HEK293 (cell line): ENCODE measurements at regions not wholly inside any gene's neighbourhood (a gene's known extent, or its start where the extent isn't known, plus 50 kb on each side); places are given as distances from the start of the nearest gene placed in this dataset.

Source experiments
- CTCF ChIA-PET: fragments of 350-600 bp; formaldehyde crosslinking; extraction: SDS; loops from one replicate; lab custom pipeline; 2021; ENCODE audit warnings: antibody characterized with exemption; lab: Yijun Ruan, JAX
- POLR2A ChIA-PET: fragments of 300-600 bp; formaldehyde crosslinking; extraction: SDS; loops from one replicate; lab custom pipeline; 2020; ENCODE audit warnings: antibody characterized with exemption, inconsistent platforms; lab: Yijun Ruan, JAX
- H3K27ac ChIP-seq: fragments of 200-500 bp; sonication (Bioruptor generic); 2 replicates; pipeline ENCODE4 v1.5.1; 2014; ENCODE audit warnings: low read depth, low read length, control low read depth, inconsistent platforms; ENCODE audit errors: extremely low read depth
- H3K36me3 ChIP-seq, 2 experiments: fragments of 200-500 bp in 1 of 2; sonication (Bioruptor generic) in 1 of 2; 1 replicate in 1 of 2; 2 replicates in 1 of 2; pipeline ENCODE4 v1.5.1; 2014 to 2017; ENCODE audit warnings: inconsistent platforms in 2 of 2, low read length in 2 of 2; ENCODE audit not compliant: control insufficient read depth in 2 of 2, insufficient read depth in 1 of 2
- H3K4me1 ChIP-seq: fragments of 200-500 bp; sonication (Bioruptor generic); 2 replicates; pipeline ENCODE4 v1.5.1; 2014; ENCODE audit warnings: mild to moderate bottlenecking, low read length, inconsistent platforms; ENCODE audit not compliant: control insufficient read depth, insufficient read depth
- H3K4me3 ChIP-seq: 2 replicates; pipeline ENCODE4 v1.5.1; 2011; ENCODE audit warnings: low read depth, mild to moderate bottlenecking, control low read depth, low read length, moderate library complexity
- H3K9me3 ChIP-seq: fragments of 200-500 bp; sonication (Bioruptor generic); 2 replicates; pipeline ENCODE4 v1.5.1; 2014; ENCODE audit warnings: low read depth, low read length, inconsistent platforms; ENCODE audit not compliant: control insufficient read depth, insufficient read depth
- GLIS2 ChIP-seq: fragments of 450-650 bp; formaldehyde crosslinking; IDR thresholded peaks from 2 replicates; pipeline ENCODE4 v1.5.1; 2016; ENCODE audit warnings: missing biosample characterization, missing genetic modification characterization
- HOXD13 ChIP-seq: sonication (generic); formaldehyde crosslinking; IDR thresholded peaks from 2 replicates; pipeline ENCODE4 v1.8.0; 2022; ENCODE audit warnings: missing genetic modification reagents, borderline replicate concordance
- PRDM6 ChIP-seq: fragments of 450-650 bp; formaldehyde crosslinking; IDR thresholded peaks from 2 replicates; pipeline ENCODE4 v1.5.1; 2017; ENCODE audit warnings: missing biosample characterization, missing genetic modification characterization
- SCRT1 ChIP-seq: fragments of 450-650 bp; formaldehyde crosslinking; IDR thresholded peaks from 2 replicates; pipeline ENCODE4 v1.5.1; 2016; ENCODE audit warnings: missing biosample characterization, missing genetic modification characterization, borderline replicate concordance
- ZBTB1 ChIP-seq: fragments of 450-650 bp; formaldehyde crosslinking; IDR thresholded peaks from 2 replicates; pipeline ENCODE4 v1.5.1; 2016; ENCODE audit warnings: missing biosample characterization, missing genetic modification characterization
- ZBTB17 ChIP-seq: fragments of 450-650 bp; formaldehyde crosslinking; IDR thresholded peaks from 2 replicates; pipeline ENCODE4 v1.5.1; 2016; ENCODE audit warnings: missing biosample characterization, missing genetic modification characterization
- ZBTB49 ChIP-seq: fragments of 450-650 bp; formaldehyde crosslinking; IDR thresholded peaks from 2 replicates; pipeline ENCODE4 v1.5.1; 2016; ENCODE audit warnings: missing biosample characterization, missing genetic modification characterization, low read depth
- ZBTB6 ChIP-seq: fragments of 450-650 bp; formaldehyde crosslinking; IDR thresholded peaks from 2 replicates; pipeline ENCODE4 v1.5.1; 2017; ENCODE audit warnings: missing biosample characterization, missing genetic modification characterization
- ZNF112 ChIP-seq: fragments of 450-650 bp; formaldehyde crosslinking; IDR thresholded peaks from 2 replicates; pipeline ENCODE4 v1.5.0; 2017; ENCODE audit warnings: missing biosample characterization, missing genetic modification characterization
- ZNF24 ChIP-seq: fragments of 450-650 bp; formaldehyde crosslinking; IDR thresholded peaks from 2 replicates; pipeline ENCODE4 v1.5.1; 2016; ENCODE audit warnings: missing biosample characterization, missing genetic modification characterization
- ZNF404 ChIP-seq: fragments of 450-650 bp; formaldehyde crosslinking; IDR thresholded peaks from 2 replicates; pipeline ENCODE4 v1.5.1; 2017; ENCODE audit warnings: missing biosample characterization, missing genetic modification characterization
- ZNF449 ChIP-seq: fragments of 450-650 bp; formaldehyde crosslinking; IDR thresholded peaks from 2 replicates; pipeline ENCODE4 v1.5.1; 2017; ENCODE audit warnings: missing biosample characterization, mild to moderate bottlenecking, missing genetic modification characterization, moderate library complexity
- ZNF580 ChIP-seq: fragments of 450-650 bp; formaldehyde crosslinking; IDR thresholded peaks from 2 replicates; pipeline ENCODE4 v1.5.1; 2016; ENCODE audit warnings: missing biosample characterization, missing genetic modification characterization
- ZNF585B ChIP-seq: fragments of 450-650 bp; formaldehyde crosslinking; IDR thresholded peaks from 2 replicates; pipeline ENCODE4 v1.5.1; 2016; ENCODE audit warnings: missing biosample characterization, missing genetic modification characterization
- ZNF654 ChIP-seq: fragments of 450-650 bp; formaldehyde crosslinking; IDR thresholded peaks from 2 replicates; pipeline ENCODE4 v1.5.1; 2016; ENCODE audit warnings: low read depth, missing biosample characterization, missing genetic modification characterization
- ZNF677 ChIP-seq: fragments of 450-650 bp; IDR thresholded peaks from 2 replicates; pipeline ENCODE4 v1.5.0; 2018; ENCODE audit warnings: missing biosample characterization, mild to moderate bottlenecking, missing genetic modification characterization, moderate library complexity
- ZNF830 ChIP-seq: fragments of 450-650 bp; IDR thresholded peaks from 2 replicates; pipeline ENCODE4 v1.5.0; 2018; ENCODE audit warnings: missing biosample characterization, missing genetic modification characterization, low read depth, mild to moderate bottlenecking, moderate library complexity
- ZNF843 ChIP-seq: fragments of 450-650 bp; formaldehyde crosslinking; IDR thresholded peaks from 2 replicates; pipeline ENCODE4 v1.5.1; 2016; ENCODE audit warnings: missing biosample characterization, missing genetic modification characterization
- TF ChIP-seq, protein P1 (sequence below): IDR thresholded peaks from 2 replicates; pipeline ENCODE4 v1.6.1; 2011; ENCODE audit warnings: mild to moderate bottlenecking, low read depth, low read length, borderline replicate concordance
- TF ChIP-seq, protein P2 (sequence below): fragments of 450-650 bp; formaldehyde crosslinking; IDR thresholded peaks from 2 replicates; pipeline ENCODE4 v1.5.1; 2016; ENCODE audit warnings: missing biosample characterization, missing genetic modification characterization, low read depth
- TF ChIP-seq, protein P3 (sequence below): fragments of 450-650 bp; formaldehyde crosslinking; conservative IDR thresholded peaks from 2 replicates; pipeline ENCODE4 v1.5.1; 2016; ENCODE audit warnings: low read depth, missing biosample characterization, missing genetic modification characterization

DNA sequence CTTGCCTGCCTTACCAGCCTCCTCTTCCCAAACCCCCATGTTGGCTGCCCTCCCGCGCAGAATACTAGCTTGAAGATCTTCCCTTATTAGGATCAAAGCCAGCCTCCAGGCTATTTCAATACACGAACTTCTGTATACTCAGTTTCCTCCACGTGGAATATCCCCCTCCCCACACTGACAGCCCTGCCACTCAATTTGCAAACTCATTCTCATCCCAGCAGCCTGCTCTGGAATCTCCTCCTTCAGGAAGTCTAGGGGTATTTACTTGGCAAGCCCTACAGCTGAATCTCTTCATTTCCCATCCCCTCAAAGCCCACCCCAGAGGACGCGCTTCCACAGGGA lies 157.0 kb upstream of the SMIM23 start:
- H3K9me3 ChIP-seq: no peaks in the 10 kb centered on the region
- H3K36me3 ChIP-seq: no peaks in the 10 kb centered on the region
- TF ChIP-seq ZNF585B (tag by site-specific recombination): no peak
- TF ChIP-seq, protein P1, sequence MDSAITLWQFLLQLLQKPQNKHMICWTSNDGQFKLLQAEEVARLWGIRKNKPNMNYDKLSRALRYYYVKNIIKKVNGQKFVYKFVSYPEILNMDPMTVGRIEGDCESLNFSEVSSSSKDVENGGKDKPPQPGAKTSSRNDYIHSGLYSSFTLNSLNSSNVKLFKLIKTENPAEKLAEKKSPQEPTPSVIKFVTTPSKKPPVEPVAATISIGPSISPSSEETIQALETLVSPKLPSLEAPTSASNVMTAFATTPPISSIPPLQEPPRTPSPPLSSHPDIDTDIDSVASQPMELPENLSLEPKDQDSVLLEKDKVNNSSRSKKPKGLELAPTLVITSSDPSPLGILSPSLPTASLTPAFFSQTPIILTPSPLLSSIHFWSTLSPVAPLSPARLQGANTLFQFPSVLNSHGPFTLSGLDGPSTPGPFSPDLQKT: no peak
- no peak for TF ChIP-seq ZNF677 (tag by site-specific recombination)
- no peak for TF ChIP-seq HOXD13 (CRISPR knock-in tag)
- no peak for TF ChIP-seq SCRT1 (tag by site-specific recombination)
- no peak for TF ChIP-seq ZBTB6
- TF ChIP-seq ZNF843: no peak
- TF ChIP-seq ZNF404 (tag by site-specific recombination): no peak
- no peak for TF ChIP-seq ZBTB49 (tag by site-specific recombination)
- no peak for TF ChIP-seq ZNF449 (tag by site-specific recombination)
- ChIA-PET CTCF (interaction anchor here (0.6 kb wide), 1 partner anchor 22 kb away, joined by 3 read pairs; no protein-coding TSS in a partner anchor), POLR2A (interaction anchor here (0.6 kb wide), 1 partner anchor 383 kb away, joined by 3 read pairs; no protein-coding TSS in a partner anchor)
- no peak overlapping the region for H3K27ac ChIP-seq
- no peak overlapping the region for H3K4me3 ChIP-seq
- no peaks in the 10 kb centered on the region for H3K4me1 ChIP-seq

- CTCF ChIA-PET: interaction anchor here (0.5 to 4.1 kb wide), 11 partner anchors 11 to 277 kb away, joined by 3 to 13 read pairs (median 4); partner anchors contain the start of gene FGF18
- POLR2A ChIA-PET: no interaction called here
Measured at GRCh38 chr5:171629221-171629620, 156.4 kb upstream of the SMIM23 start.

More at GRCh38 chr5:171629221-171629620, 156.4 kb upstream of the SMIM23 start:
- Histone ChIP-seq H3K9me3 (no peaks in the 10 kb centered on the region), H3K4me1 (no peaks in the 10 kb centered on the region), H3K36me3 (no peaks in the 10 kb centered on the region), H3K4me3 (no peak overlapping the region), H3K27ac (no peak overlapping the region)
- TF ChIP-seq ZBTB1 (tag by site-specific recombination) (no peak), ZNF654 (tag by site-specific recombination) (no peak), ZNF580 (tag by site-specific recombination) (no peak), PRDM6 (tag by site-specific recombination) (no peak), ZBTB17 (tag by site-specific recombination) (no peak), GLIS2 (tag by site-specific recombination) (no peak), ZNF24 (tag by site-specific recombination) (no peak), ZNF830 (tag by site-specific recombination) (no peak), ZNF112 (no peak)
- TF ChIP-seq, protein P2, sequence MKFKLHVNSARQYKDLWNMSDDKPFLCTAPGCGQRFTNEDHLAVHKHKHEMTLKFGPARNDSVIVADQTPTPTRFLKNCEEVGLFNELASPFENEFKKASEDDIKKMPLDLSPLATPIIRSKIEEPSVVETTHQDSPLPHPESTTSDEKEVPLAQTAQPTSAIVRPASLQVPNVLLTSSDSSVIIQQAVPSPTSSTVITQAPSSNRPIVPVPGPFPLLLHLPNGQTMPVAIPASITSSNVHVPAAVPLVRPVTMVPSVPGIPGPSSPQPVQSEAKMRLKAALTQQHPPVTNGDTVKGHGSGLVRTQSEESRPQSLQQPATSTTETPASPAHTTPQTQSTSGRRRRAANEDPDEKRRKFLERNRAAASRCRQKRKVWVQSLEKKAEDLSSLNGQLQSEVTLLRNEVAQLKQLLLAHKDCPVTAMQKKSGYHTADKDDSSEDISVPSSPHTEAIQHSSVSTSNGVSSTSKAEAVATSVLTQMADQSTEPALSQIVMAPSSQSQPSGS (tag by site-specific recombination): no peak
- TF ChIP-seq, protein P3, sequence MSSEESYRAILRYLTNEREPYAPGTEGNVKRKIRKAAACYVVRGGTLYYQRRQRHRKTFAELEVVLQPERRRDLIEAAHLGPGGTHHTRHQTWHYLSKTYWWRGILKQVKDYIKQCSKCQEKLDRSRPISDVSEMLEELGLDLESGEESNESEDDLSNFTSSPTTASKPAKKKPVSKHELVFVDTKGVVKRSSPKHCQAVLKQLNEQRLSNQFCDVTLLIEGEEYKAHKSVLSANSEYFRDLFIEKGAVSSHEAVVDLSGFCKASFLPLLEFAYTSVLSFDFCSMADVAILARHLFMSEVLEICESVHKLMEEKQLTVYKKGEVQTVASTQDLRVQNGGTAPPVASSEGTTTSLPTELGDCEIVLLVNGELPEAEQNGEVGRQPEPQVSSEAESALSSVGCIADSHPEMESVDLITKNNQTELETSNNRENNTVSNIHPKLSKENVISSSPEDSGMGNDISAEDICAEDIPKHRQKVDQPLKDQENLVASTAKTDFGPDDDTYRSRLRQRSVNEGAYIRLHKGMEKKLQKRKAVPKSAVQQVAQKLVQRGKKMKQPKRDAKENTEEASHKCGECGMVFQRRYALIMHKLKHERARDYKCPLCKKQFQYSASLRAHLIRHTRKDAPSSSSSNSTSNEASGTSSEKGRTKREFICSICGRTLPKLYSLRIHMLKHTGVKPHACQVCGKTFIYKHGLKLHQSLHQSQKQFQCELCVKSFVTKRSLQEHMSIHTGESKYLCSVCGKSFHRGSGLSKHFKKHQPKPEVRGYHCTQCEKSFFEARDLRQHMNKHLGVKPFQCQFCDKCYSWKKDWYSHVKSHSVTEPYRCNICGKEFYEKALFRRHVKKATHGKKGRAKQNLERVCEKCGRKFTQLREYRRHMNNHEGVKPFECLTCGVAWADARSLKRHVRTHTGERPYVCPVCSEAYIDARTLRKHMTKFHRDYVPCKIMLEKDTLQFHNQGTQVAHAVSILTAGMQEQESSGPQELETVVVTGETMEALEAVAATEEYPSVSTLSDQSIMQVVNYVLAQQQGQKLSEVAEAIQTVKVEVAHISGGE (tag by site-specific recombination): no peak
